Osteoblast (primary cell): ENCODE measurements at regions not wholly inside any gene's neighbourhood (a gene's known extent, or its start where the extent isn't known, plus 50 kb on each side); places are given as distances from the start of the nearest gene placed in this dataset.

ENCODE experiments used
- DNase-seq: peaks from one replicate; pipeline ENCODE4 v3.0.0; 2011; ENCODE audit warnings: low spot score, mixed read lengths; ENCODE audit not compliant: insufficient read length; ENCODE audit errors: missing footprints
- H2AFZ ChIP-seq: 2 replicates; pipeline ENCODE4 v1.6.0; 2011; ENCODE audit warnings: mild to moderate bottlenecking, low read length
- H3K27ac ChIP-seq: 2 replicates; pipeline ENCODE4 v1.5.1; 2011; ENCODE audit warnings: mild to moderate bottlenecking, low read depth, low read length, moderate library complexity
- H3K27me3 ChIP-seq: 2 replicates; pipeline ENCODE4 v1.6.0; 2012; ENCODE audit warnings: mild to moderate bottlenecking, control low read depth, inconsistent platforms, low read length, moderate library complexity; ENCODE audit not compliant: insufficient read depth
- H3K36me3 ChIP-seq: 2 replicates; pipeline ENCODE4 v1.5.1; 2011; ENCODE audit warnings: mild to moderate bottlenecking, low read length, control low read depth, moderate library complexity; ENCODE audit not compliant: insufficient read depth
- H3K4me1 ChIP-seq: 2 replicates; pipeline ENCODE4 v1.5.1; 2011; ENCODE audit warnings: mild to moderate bottlenecking, low read length, control low read depth, moderate library complexity; ENCODE audit not compliant: insufficient read depth
- H3K4me2 ChIP-seq: 2 replicates; pipeline ENCODE4 v1.6.0; 2011; ENCODE audit warnings: mild to moderate bottlenecking, low read length; ENCODE audit not compliant: insufficient read depth
- H3K4me3 ChIP-seq: fragments of 200-600 bp; sonication (generic); 3 replicates; pipeline ENCODE4 v1.5.1; 2012; ENCODE audit warnings: mild to moderate bottlenecking, low read length, inconsistent platforms; ENCODE audit not compliant: insufficient read depth
- H3K79me2 ChIP-seq: 2 replicates; pipeline ENCODE4 v1.6.0; 2012; ENCODE audit warnings: mild to moderate bottlenecking, low read length, control low read depth, inconsistent platforms; ENCODE audit not compliant: insufficient read depth
- H3K9me3 ChIP-seq: 2 replicates; pipeline ENCODE4 v1.5.1; 2011; ENCODE audit warnings: low read depth, low read length, control low read depth
- H4K20me1 ChIP-seq: 2 replicates; pipeline ENCODE4 v1.6.0; 2012; ENCODE audit warnings: mild to moderate bottlenecking, low read length, control low read depth; ENCODE audit not compliant: insufficient read depth
- TF ChIP-seq, protein P1 (sequence below): IDR thresholded peaks from 2 replicates; pipeline ENCODE4 v1.5.1; 2011; ENCODE audit warnings: mild to moderate bottlenecking, low read depth, low read length, moderate library complexity; ENCODE audit errors: extremely low read depth

- TF ChIP-seq, protein P1, sequence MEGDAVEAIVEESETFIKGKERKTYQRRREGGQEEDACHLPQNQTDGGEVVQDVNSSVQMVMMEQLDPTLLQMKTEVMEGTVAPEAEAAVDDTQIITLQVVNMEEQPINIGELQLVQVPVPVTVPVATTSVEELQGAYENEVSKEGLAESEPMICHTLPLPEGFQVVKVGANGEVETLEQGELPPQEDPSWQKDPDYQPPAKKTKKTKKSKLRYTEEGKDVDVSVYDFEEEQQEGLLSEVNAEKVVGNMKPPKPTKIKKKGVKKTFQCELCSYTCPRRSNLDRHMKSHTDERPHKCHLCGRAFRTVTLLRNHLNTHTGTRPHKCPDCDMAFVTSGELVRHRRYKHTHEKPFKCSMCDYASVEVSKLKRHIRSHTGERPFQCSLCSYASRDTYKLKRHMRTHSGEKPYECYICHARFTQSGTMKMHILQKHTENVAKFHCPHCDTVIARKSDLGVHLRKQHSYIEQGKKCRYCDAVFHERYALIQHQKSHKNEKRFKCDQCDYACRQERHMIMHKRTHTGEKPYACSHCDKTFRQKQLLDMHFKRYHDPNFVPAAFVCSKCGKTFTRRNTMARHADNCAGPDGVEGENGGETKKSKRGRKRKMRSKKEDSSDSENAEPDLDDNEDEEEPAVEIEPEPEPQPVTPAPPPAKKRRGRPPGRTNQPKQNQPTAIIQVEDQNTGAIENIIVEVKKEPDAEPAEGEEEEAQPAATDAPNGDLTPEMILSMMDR, result no peak
- Histone ChIP-seq H3K4me3 (no peak overlapping the region), H2AFZ (no peak overlapping the region), H3K4me2 (no peak overlapping the region), H3K36me3 (no peaks in the 10 kb centered on the region), H3K9me3 (no peaks in the 10 kb centered on the region), H3K4me1 (no peaks in the 10 kb centered on the region), H3K27ac (no peak overlapping the region), H3K27me3 (peaks cover 4% of the 10 kb centered on the region), H3K79me2 (no peaks in the 10 kb centered on the region), H4K20me1 (no peaks in the 10 kb centered on the region)
- DNase-seq, result no peak
Measured at GRCh38 chr20:11537032-11537431, 380.7 kb upstream of the BTBD3 start.

GRCh38 chr20:11539450-11539849 is 378.2 kb upstream of the BTBD3 start:
- H3K4me1 ChIP-seq, result peaks cover 11% of the 10 kb centered on the region
- no peaks in the 10 kb centered on the region for H3K36me3 ChIP-seq
- TF ChIP-seq, protein P1, result no peak
- H2AFZ ChIP-seq, result no peak overlapping the region
- H3K27ac ChIP-seq, result no peak overlapping the region
- peaks cover 4% of the 10 kb centered on the region for H3K27me3 ChIP-seq
- H4K20me1 ChIP-seq, result no peaks in the 10 kb centered on the region
- H3K79me2 ChIP-seq, result no peaks in the 10 kb centered on the region
- H3K9me3 ChIP-seq, result no peaks in the 10 kb centered on the region
- no peak for DNase-seq
- H3K4me3 ChIP-seq, result no peak overlapping the region
- H3K4me2 ChIP-seq, result no peak overlapping the region

- Histone ChIP-seq H3K9me3 (no peaks in the 10 kb centered on the region), H3K4me3 (no peak overlapping the region), H2AFZ (no peak overlapping the region), H3K27ac (no peak overlapping the region), H3K27me3 (peaks cover 4% of the 10 kb centered on the region), H4K20me1 (no peaks in the 10 kb centered on the region), H3K36me3 (no peaks in the 10 kb centered on the region), H3K79me2 (no peaks in the 10 kb centered on the region), H3K4me1 (peaks cover 11% of the 10 kb centered on the region), H3K4me2 (no peak overlapping the region)
- no peak for DNase-seq
- TF ChIP-seq, protein P1, result no peak
Measured at GRCh38 chr20:11540558-11540957, 377.1 kb upstream of the BTBD3 start.

DNA sequence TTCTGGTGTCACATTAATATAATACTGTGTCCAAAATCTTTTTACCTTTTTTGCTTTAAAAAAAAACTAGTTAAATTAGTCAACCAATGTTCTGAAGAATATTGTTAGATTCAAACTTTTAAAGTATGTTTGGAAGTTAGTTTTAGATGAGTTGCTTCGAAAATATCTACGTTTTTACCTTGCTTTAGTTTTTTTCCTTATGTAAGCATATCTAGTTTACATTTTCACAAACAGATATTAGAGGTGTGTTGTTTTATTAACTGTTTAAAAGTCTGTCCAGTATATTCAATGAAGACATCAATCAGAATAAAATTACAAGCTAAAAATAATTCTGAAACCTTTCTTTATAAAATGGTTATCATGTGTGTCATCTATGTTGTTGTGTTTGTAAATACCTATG is 375.0 kb upstream of the BTBD3 start:
- H3K4me1 ChIP-seq, result peaks cover 11% of the 10 kb centered on the region
- TF ChIP-seq, protein P1, result no peak
- no peak for DNase-seq

More for the DNA sequence above, 375.0 kb upstream of the BTBD3 start:
- H3K9me3 ChIP-seq, result no peaks in the 10 kb centered on the region
- no peaks in the 10 kb centered on the region for H3K27me3 ChIP-seq
- no peaks in the 10 kb centered on the region for H4K20me1 ChIP-seq
- no peak overlapping the region for H2AFZ ChIP-seq
- H3K4me2 ChIP-seq, result no peak overlapping the region
- H3K79me2 ChIP-seq, result no peaks in the 10 kb centered on the region
- H3K4me3 ChIP-seq, result no peak overlapping the region
- no peaks in the 10 kb centered on the region for H3K36me3 ChIP-seq
- H3K27ac ChIP-seq, result no peak overlapping the region
